ENCODE measurements at regions not wholly inside any gene's neighbourhood (a gene's known extent, or its start where the extent isn't known, plus 50 kb on each side); places are given as distances from the start of the nearest gene placed in this dataset.

GRCh38 chr22:44366372-44367300 lies 53.9 kb upstream of the SHISAL1 start:
- DNase-seq = no peak

GRCh38 chr22:44365832-44366231 lies 53.1 kb upstream of the SHISAL1 start:
- no peak for DNase-seq

- no peak for DNase-seq
These were observed 52.4 kb upstream of the SHISAL1 start for GRCh38 chr22:44365191-44365590.

GRCh38 chr22:44364751-44365130 lies 52.0 kb upstream of the SHISAL1 start:
- DNase-seq = no peak

GRCh38 chr22:44363980-44364750 lies 51.4 kb upstream of the SHISAL1 start:
- DNase-seq = no peak

GRCh38 chr22:44363013-44363979 lies 50.5 kb upstream of the SHISAL1 start:
- no peak for DNase-seq

GRCh38 chr22:44362249-44363012 lies 49.7 kb upstream of the SHISAL1 start:
- no peak for DNase-seq
